ENCODE measurements at regions not wholly inside any gene's neighbourhood (a gene's known extent, or its start where the extent isn't known, plus 50 kb on each side); places are given as distances from the start of the nearest gene placed in this dataset.
"Not testable (repeated sequence)": the region's sequence is repeated elsewhere in the genome, so short reads cannot be mapped to it uniquely, and the experiment has no call there.

DNA sequence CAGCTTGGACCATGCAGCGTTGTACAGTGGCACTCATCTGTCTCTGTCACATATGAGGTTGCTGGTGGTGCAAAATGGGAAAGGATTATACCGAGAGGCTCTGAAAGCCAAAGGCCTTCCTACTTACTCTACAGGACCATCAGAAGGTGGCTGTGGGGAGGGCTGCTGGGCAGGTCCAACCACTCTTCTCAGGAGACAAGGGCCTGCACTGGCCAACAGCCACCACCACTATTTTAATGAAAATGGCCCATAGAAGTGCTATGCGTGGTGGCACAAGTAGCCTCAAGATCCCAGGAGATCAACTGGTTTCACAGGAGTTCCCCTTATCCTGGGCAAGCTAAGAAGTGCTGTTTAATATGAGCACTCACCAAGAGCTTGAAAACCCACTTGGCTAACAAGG lies 52.3 kb downstream of the MRPL57 start:
- DNase-seq, result no peak

DNA sequence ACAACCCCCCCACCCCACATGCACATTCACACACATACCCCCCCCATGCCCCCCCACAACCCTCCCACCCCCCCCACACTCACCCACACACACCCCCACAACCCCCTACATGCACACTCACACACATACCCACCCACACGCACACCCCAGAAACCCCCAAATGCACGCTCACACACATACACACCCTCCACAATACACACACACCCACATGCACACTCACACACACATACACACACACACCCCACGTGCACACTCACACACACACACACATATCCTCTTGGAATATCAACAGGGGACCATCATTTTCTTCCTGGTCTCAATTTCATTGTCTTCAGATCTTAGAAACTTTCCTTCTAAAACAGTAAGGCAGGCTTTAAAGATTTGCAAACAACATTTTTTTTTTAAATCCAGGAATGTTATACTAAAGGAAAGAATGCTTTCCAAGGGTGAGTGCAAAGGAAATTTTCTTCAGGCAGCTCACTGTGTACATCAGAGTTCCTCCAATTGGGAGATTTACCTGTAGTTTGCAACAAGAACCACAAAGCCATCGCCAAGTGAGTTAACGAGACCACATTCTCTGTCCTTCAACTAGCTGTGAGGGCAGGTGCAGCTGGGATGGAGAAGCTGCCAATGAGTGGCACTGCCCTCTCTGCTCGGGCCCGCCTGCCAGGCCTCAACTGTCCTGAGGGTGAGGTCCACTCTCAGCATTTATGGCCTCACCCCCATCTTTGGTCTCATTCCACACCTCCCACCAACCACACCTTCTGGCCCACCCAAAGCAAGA lies 53.0 kb downstream of the MRPL57 start:
- DNase-seq, result no peak

DNA sequence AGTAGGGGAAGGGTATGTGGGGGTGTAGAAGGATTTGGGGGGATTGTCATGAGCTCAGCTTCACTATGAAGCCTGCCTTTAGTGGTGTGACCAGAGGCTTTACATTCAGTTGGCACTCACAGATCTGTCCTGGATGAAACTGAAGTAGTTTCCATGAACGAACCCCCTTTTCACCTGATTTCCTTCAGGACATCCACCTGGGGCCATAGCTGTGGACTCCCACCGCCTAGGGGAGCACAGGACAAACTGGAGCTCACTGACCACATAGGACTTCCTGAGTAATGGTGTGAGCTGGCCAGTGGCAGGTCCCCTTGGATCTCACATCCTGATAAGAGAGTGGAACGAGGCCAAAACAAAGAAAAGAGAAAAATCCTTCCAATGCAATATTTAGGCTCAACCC lies 54.1 kb downstream of the MRPL57 start:
- DNase-seq, result no peak

DNA sequence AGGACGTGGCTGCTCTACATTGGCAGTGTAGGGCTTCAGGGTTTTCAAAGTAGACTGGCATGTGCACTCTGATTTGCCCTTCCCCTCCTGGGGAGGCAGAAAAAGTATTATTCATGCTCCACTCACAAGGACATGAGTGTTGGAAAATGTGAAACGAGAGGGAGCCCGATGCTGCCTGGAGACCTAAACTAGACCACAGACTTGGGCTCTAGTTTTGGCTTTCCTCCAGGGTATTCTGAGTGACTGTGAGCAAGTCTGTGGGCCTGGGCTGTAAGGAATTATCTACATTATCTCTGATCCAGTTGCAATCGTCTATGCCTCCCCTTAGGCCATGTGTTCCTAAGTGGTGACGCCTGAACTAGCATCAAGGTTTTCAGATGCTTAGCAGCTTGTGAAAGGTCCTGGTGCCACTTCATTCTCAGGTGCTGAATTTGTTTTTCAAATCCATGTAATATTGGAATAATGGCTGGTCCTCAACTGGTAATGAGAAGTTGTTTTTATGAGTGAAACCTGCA lies 55.0 kb downstream of the MRPL57 start:
- no peak for DNase-seq

DNA sequence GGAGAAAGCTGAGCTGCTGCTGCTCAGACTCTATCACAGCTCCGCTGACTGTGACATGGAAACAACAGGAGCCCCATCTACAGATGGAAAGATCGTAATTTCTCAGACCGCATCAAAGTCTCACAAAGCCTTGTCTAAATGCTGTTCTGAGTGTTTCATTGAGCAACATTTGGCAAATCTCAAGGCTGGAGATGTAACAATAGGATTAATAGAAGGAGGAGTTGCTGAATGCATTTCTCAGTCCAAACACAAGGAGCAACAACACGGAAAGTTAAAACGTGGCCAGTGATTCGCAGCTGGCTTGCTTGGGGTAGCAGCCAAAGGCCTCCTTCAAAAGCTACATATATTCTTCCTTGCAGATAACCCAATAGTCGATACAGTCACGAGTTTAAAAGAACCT lies 55.7 kb downstream of the MRPL57 start:
- DNase-seq, result no peak

DNA sequence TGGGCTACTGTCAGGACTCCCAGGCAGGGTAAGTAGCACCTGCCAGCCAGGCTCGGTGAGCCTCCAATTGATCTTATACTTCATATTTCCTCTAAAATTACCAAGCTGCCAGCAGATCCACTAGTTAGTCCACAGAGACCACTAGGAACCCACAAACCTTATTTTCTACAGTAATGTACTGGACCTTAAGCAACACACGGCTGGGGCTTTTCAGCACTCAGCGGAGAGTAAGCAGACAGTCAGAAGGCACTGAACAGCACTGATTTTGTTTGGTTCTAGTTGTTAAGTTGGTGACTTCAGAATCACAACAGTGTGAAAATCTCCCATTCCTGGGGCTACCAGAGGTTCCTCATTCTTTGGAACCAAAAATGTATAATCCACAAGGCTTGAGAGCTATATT lies 56.1 kb downstream of the MRPL57 start:
- DNase-seq, result no peak

DNA sequence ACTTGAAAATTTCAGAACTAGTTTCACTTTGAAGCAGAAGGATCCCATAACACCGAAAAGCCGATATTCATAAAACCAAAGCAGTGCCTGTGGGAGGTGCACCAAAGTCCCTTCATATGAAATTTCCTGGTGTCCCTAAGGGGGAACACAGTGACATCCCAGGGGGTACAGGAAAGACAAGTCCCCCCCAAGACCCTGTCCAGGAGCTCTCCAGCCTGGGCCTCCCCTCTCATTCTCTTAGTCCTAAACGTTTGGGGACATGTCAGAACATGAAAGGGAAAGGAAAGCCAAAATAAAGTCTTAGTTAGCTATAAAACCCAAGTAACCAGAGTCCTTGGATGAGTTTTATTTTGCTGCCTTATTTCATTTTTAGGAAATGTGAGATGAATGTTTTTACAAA lies 56.6 kb downstream of the MRPL57 start:
- no peak for DNase-seq

DNA sequence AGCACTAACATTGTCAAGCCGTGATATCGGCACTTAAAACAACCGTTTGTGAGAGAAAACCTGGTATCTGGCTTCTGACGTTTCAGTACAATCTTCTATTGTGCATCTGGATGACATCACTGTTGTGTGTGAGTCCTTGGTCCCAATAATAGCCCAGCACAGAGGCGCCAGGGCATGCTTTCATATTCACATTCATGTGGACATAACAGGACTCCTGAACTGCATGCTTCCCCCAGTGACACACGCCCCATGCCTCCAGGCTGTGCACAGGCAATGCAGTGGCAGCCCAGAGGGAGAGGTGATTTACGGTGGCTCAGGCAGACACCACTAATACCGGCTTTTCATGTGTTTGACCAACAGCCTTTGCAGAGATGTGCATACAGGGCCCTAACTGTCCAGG lies 58.1 kb downstream of the MRPL57 start:
- DNase-seq, result no peak

DNA sequence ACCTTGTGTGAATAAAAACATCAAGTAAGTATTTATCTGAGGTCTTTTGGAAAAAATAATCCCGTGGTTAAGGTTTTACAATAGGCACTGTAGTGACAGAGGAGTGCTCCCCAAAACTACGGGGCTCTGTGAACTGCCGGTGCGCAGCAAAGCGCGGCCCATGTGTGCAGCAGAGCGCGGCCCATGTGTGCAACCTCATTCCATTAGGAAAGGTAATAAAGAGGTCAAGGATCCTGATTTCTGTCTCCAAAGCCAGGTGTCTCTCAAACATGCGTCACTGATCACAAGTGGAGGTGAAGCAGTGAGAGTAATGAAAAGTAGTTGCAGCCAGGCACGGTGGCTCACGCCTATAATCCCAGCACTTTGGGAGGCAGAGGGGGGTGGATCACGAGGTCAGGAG lies 58.7 kb downstream of the MRPL57 start:
- DNase-seq, result no peak

DNA sequence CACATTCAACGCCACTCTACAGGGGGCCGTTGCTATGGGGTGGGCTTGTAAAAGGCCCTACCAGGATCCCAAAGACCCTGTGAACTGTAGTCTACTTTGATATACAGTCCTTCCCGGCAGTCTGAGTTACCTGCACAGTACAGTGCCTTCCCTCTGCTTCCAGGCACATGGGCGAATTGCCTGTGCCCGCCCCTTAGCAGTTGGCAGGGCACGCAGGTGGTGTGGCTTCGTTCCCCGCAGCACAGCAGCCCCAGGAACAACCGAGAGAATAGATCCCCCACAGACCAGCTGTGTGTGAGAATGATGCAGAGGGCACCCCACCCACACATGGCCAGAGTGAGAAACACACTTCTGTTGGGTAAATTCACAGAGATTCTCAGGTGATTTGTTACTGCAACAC lies 60.6 kb downstream of the MRPL57 start:
- DNase-seq, result no peak

DNA sequence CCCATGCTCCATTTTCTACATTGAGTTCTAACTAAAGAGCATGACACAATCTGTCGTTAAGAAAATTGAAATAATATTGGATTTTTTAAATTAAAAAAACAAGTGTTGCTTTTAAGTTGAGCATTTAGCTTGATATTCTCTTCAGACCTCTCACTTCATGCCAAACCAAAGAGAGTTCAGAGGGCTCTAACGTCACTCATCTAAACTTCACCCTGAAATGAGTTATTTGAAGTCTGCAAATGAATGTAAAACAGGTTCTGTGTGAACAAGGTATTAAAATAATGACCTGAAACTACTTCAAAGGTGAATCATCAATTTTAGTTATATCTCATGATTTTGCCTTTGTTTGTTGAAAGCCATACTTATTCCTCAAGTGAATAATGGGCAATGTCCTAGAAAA lies 61.8 kb downstream of the MRPL57 start:
- no peak for DNase-seq

DNA sequence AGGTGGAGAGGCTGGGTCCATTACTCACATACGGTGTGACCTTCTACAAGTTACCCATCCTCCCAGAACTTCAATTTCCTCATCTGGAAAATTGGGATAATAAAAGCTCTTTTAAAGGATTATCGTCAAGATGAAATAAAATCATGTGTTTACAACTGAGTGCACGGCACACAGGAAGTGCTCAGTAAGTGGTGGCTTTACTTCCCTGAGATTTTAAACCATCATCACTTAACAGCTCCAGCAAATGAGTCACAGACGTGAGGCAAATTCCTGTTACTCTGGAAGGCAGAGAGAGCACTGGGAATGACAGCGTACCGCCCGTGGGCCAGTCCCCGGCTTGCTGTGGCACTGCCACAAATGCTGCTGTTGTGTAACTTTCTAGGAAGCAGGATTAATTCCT lies 64.1 kb downstream of the MRPL57 start:
- no peak for DNase-seq

DNA sequence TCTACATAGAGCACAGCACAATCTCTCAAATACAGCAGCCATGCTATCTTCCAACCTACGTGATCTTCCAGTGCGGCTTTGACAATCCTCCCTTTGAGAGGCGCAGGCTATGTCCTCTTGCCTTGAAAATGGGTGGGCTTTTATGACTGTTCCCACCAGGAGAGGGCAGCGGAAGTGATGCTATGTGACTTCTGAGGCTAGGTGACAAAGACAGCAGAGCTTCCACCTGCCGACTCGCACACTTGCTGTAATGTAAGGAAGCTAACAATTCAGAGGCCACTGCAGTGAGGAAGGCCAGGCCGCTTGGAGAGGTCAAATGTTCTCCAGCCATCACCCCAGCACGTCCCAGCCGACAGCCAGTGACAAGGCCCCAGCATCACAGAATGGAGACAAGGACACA lies 65.8 kb downstream of the MRPL57 start:
- DNase-seq, result no peak

DNA sequence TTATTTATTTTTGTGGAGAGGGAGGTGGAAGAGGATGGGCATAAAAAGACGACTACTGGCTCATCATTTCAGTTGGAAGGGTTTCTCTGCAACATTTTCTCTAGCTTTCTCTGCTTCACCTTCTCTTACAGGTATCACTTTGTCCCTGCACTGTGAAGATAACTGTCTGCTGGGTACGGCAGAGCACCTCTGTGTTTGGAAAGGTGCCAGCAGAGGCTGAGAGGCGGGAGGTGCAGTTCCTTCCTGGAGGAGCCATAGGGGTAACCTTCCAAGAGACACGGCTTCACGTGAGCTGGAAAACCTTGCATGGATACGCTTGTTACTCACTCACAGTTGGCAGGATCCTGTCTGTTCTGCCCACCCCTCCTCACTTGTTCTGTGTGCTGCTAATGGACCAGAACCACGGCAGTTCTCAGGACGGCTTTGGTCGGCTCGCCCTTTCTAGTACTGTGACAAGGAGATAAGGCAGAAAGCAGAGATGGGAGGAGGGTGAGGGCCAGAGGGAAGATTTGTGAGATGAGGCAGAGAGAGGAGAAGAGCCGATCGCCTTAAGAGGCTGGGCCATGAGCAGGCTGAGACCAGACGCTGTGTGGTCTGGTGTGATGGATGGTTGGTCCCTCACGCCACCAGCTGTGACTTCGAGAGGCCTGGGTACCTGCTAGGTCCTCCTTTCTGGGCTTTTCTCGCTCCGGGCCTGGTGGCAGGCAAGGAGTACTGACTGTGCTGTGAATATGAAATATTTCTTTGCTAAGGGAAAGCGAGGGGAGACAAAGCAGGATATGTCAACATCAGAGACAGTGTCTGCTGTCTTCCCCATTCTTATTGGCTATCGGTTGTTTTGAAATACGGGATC lies 66.8 kb downstream of the MRPL57 start:
- no peak for DNase-seq

DNA sequence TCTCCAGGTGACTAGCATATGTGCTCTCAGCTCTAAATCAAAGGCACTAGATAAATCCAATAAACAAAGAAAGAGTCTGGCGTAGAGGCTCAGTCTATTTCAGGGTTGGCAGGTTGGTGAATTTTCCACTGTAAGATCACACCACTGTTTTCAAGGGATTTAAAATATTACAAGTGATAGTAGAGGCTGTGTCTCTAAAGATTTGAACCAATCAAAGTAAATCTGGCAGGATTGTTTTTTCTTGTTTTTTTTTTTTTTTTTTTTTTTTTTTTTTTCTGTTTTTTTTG lies 67.4 kb downstream of the MRPL57 start:
- not testable (repeated sequence) for DNase-seq

DNA sequence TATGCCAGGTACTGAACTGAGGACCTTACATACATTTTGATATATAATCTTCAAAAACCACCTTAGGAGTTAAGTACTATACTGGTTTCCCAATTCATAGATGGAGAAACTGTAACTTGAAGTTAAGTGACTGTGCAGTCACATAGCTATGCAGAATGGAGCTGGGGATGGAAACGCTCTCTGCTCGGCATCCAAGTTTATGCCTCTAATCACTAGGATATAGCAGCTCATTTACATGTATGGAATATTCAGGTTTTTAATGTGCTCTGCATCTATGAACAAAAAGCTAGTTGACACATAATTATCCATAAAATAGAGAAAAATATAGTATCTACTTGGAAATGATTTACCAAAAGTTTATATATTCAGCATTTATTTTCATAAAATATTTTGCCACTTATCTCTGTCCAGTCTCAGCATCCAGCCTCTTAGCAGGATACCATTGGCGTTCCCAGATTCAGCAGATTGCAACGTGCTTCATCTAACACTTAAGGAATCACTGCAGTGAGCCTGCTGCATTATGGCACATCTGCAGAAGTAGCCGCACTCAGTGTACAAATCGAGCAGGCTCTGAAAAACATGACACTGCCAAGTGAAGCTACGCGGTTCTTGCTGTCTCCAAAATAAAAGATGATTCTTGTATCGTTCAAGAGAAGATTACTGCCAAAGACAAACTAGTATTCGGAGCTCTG lies 70.4 kb downstream of the MRPL57 start:
- no peak for DNase-seq

DNA sequence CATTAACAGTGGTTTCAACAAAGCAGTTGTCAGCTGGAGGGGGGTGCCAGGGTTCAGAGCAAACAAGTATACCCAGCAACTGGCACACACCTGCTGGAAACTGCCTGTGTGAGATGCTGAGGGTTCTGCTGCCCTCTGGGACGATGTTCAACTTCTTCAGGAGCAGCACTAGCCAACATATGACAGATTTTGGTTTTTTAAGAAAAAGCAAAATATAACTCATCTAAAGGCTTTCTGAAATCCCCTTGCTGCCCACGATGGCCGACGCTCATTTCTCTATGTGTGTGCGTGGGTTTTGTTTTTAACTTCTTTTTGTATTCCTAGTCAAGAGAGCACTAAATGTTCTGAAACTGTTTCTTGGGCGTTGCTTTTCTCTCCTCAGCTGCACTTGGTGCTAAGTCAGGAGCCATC lies 79.9 kb downstream of the MRPL57 start:
- no peak for DNase-seq

DNA sequence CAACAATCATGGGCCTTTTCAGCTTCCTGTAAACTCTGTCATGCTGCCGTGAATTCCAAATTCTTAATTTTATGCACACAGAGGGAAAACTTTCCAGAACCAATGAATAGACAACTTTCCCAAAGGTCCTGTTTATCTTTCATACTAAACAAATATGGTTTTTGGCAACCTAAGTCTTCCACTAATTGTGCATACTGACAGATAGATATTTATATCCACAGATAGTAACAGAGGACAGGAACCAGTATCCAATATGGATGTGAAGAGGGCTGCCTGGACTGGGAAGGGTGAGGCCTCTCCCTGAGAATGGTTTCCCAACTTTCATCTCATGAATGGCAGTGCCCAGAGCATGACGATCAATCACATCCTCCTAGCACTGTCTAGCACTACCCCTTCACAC lies 80.4 kb downstream of the MRPL57 start:
- DNase-seq, result no peak

DNA sequence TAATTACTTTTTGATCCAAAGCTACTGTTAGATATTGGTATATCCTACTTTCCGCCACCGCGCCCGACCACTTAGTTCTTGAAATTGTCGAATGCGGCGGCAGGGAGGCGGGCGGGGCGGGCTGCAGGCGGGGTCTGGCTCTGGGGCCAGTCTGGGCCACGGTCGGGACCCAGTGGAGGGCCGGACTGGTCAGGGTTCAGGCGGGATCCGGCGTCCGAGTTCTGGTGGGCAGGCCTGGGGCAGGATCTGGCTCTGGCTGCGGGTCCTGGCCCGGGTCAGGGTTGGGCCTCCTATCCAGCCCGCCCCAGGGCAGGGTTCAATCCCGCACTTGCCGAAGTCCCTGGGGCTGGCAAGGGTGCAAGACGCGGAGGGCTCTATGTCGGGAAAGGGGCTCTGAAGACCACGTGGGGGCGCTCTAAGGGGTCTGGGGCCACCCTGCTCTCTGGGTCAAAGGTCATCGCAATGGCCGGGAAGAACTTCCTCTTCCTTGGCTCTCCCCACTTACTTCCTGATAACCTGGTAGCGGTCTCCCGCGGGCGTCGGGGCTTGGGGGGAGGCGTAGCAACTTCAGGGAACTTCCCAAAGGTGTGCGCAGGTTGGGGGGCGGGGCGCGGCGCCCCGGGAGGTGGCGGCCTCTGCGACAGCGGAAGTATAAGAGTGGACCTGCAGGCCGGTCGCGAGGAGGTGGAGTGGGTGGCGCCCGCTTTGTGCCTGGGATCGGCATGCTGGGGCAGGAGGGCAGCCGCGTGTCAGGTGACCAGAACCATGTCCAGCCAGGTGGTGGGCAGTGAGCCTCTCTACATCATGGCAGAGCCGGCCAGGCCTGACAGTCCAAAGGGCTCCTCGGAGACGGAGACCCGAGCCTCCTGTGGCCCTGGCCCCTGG lies 83.4 kb downstream of the MRPL57 start:
- DNase-seq, result no peak

DNA sequence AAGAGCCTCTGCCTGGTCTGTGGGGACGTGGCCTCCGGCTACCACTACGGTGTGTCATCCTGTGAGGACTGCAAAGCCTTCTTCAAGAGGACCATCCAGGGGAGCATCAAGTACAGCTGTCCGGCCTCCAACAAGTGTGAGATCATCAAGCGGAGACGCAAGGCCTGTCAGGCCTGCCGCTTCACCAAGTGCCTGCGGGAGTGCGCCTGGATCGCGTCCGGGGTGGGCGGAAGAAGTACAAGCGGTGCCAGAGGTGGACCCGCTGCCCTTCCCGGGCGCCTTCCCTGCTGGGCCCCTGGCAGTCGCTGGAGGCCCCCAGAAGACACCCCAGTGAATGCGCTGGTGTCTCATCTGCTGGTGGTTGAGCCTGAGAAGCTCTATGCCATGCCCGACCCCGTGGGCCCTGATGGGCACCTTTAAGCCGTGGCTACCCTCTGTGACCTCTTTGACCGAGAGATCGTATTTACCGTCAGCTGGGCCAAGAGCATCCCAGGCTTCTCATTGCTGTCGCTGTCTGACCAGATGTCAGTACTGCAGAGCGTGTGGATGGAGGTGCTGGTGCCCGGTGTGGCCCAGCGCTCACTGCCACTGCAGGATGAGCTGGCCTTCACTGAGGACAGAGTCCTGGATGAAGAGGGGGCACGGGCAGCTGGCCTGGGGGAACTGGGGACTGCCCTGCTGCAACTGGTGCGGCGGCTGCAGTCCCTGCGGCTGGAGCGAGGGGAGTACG lies 84.3 kb downstream of the MRPL57 start:
- DNase-seq, result not testable (repeated sequence)

DNA sequence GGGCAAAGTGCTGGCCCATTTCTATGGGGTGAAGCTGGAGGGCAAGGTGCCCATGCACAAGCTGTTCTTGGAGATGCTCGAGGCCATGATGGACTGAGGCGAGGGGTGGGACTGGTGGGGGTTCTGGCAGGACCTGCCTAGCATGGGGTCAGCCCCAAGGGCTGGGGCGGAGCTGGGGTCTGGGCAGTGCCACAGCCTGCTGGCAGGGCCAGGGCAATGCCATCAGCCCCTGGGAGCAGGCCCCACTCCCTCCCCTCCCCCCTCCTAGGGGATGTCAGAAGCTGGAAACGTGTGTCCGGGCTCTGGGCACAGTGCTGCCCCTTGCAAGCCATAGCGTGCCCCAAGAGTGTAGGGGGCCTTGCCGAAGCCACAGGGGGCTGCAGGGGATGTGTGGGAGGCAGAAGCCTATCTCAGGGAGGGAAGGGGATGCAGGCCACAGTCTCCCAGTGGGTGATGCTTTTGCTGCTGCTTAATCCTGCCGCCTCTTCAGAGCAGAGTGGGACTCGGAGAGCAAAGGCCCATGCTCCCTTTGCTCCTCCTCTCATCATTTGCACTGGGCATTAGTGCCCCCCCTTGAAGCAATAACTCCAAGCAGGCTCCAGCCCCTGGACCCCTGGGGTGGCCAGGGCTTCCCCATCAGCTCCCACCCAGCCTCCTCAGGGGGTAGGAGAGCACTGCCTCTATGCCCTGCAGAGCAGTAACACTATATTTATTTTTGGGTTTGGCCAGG lies 85.2 kb downstream of the MRPL57 start:
- DNase-seq, result not testable (repeated sequence)

Measured in activated CD8-positive, alpha-beta memory T cell treated with anti-CD3 and anti-CD28 coated beads, Interleukin-2, amount 50 U/mL, for 48 hours (primary cell).